D721Med (cell line): ENCODE measurements at regions not wholly inside any gene's neighbourhood (a gene's known extent, or its start where the extent isn't known, plus 50 kb on each side); places are given as distances from the start of the nearest gene placed in this dataset.

Source experiments
- DNase-seq: peaks from one replicate; pipeline ENCODE4 v3.0.0; 2011; ENCODE audit warnings: low spot score; ENCODE audit not compliant: insufficient read length
- FAIRE-seq: peaks from 2 replicates; lab custom pipeline; 2011; peaks lifted over from hg19 to GRCh38; lab: Jason Lieb, UNC
- CTCF ChIP-seq: IDR thresholded peaks from 2 replicates; pipeline ENCODE4 v1.5.1; 2012; ENCODE audit warnings: mild to moderate bottlenecking, control low read depth; ENCODE audit not compliant: insufficient read depth; ENCODE audit errors: missing control alignments

GRCh38 chrY:17381431-17382070 is 498.5 kb downstream of the CDY2B start:
- FAIRE-seq (no peak), DNase-seq (no peak)
- TF ChIP-seq CTCF = no peak

GRCh38 chrY:17378326-17378725 is 501.7 kb downstream of the CDY2B start:
- DNase-seq (no peak), FAIRE-seq (no peak)
- no peak for TF ChIP-seq CTCF

- no peak for FAIRE-seq
- no peak for DNase-seq
- TF ChIP-seq CTCF = no peak
These were observed 511.6 kb downstream of the CDY2B start for GRCh38 chrY:17368413-17368812.

- no peak for FAIRE-seq
- no peak for DNase-seq
- TF ChIP-seq CTCF = no peak
These were observed 513.6 kb downstream of the CDY2B start for GRCh38 chrY:17366400-17366799.

GRCh38 chrY:17339028-17339427 is 541.0 kb downstream of the CDY2B start:
- DNase-seq (no peak), FAIRE-seq (no peak)
- no peak for TF ChIP-seq CTCF

GRCh38 chrY:17330733-17331132 is 549.3 kb downstream of the CDY2B start:
- FAIRE-seq = no peak
- no peak for DNase-seq
- no peak for TF ChIP-seq CTCF

- FAIRE-seq (no peak), DNase-seq (no peak)
- no peak for TF ChIP-seq CTCF
These were observed 560.1 kb downstream of the CDY2B start for GRCh38 chrY:17319916-17320315.
